Body of pancreas (tissue), 4 donors: ENCODE measurements at regions not wholly inside any gene's neighbourhood (a gene's known extent, or its start where the extent isn't known, plus 50 kb on each side); places are given as distances from the start of the nearest gene placed in this dataset.

Source experiments
- CTCF ChIP-seq, 7 experiments: fragments of 450-650 bp in 4 of 7; fragments of 200-600 bp in 3 of 7; sonication (generic) in 3 of 7; IDR thresholded peaks; one replicate each; pipeline ENCODE4 v1.5.1; 2016 to 2019; ENCODE audit warnings: antibody characterized with exemption in 7 of 7
- POLR2A ChIP-seq, 3 donors: fragments of 450-650 bp; IDR thresholded peaks; one replicate each; pipeline ENCODE4 v1.6.1; 2016; ENCODE audit warnings: antibody characterized with exemption in 3 of 3, mild to moderate bottlenecking in 2 of 3

- no peak for TF ChIP-seq CTCF (IDR thresholded peaks at IDR 0.05)
- no peak for TF ChIP-seq POLR2A (IDR thresholded peaks at IDR 0.05)
These were observed 207.9 kb upstream of the B3GALT2 start for GRCh38 chr1:193394336-193394735.
